Kidney (tissue), 13 donors: ENCODE measurements at regions not wholly inside any gene's neighbourhood (a gene's known extent, or its start where the extent isn't known, plus 50 kb on each side); places are given as distances from the start of the nearest gene placed in this dataset.

Source experiments
- DNase-seq, 5 donors: peaks; one replicate each; pipeline ENCODE4 v3.0.0-alpha.2; 2013 to 2020
- FAIRE-seq: peaks from 2 replicates; lab custom pipeline; 2012; peaks lifted over from hg19 to GRCh38; lab: Jason Lieb, UNC
- H3K27ac ChIP-seq, 2 donors: one replicate each; pipeline ENCODE4 v1.7.0; 2013; ENCODE audit warnings: low read depth in 2 of 2, low read length in 2 of 2, inconsistent platforms in 1 of 2
- H3K27me3 ChIP-seq: one replicate; pipeline ENCODE4 v1.7.1; 2013; ENCODE audit warnings: low read length, inconsistent platforms; ENCODE audit not compliant: control insufficient read depth, insufficient read depth
- H3K36me3 ChIP-seq, 3 donors: one replicate each; pipeline versions ENCODE4 v1.7.0 to v1.7.1; 2013; ENCODE audit warnings: low read length in 3 of 3, control low read depth in 1 of 3, inconsistent platforms in 1 of 3; ENCODE audit not compliant: insufficient read depth in 3 of 3, control insufficient read depth in 2 of 3
- H3K4me1 ChIP-seq, 3 donors: one replicate each; pipeline versions ENCODE4 v1.7.0 to v1.7.1; 2013; ENCODE audit warnings: low read length in 3 of 3, inconsistent platforms in 1 of 3, low read depth in 1 of 3; ENCODE audit not compliant: control insufficient read depth in 2 of 3, insufficient read depth in 2 of 3
- H3K4me3 ChIP-seq, 3 donors: one replicate each; pipeline versions ENCODE4 v1.7.0 to v1.8.1; 2013; ENCODE audit warnings: low read length in 3 of 3, control low read depth in 1 of 3, inconsistent platforms in 1 of 3
- H3K9ac ChIP-seq, 3 donors: one replicate each; pipeline versions ENCODE4 v1.7.0 to v1.7.1; 2013; ENCODE audit warnings: low read length in 3 of 3, control low read depth in 1 of 3, inconsistent platforms in 1 of 3
- H3K9me3 ChIP-seq, 3 donors: one replicate each; pipeline versions ENCODE4 v1.7.0 to v1.7.1; 2013; ENCODE audit warnings: low read length in 3 of 3, control low read depth in 1 of 3, inconsistent platforms in 1 of 3; ENCODE audit not compliant: control insufficient read depth in 2 of 3, insufficient read depth in 1 of 3
- intact Hi-C: fragments of 100-400 bp; cut with DNase I; formaldehyde crosslinking; loops from one replicate; pipeline ENCODE4 v1.11.1; 2022
- TF ChIP-seq, protein P1 (sequence below): IDR thresholded peaks from 3 replicates; pipeline ENCODE4 v1.5.1; 2012; ENCODE audit warnings: mild to moderate bottlenecking, moderate library complexity, borderline replicate concordance; ENCODE audit not compliant: insufficient read depth; ENCODE audit errors: extremely low read depth
- donor health status: control.
- donor health status: control.
- donor health status: control.
- donor health status: control.
- donor health status: control.
- donor health status: DM: yes; HTN: yes; CAD: no.
- donor health status: Normal renal cell carcinoma (clear cell type).

DNA sequence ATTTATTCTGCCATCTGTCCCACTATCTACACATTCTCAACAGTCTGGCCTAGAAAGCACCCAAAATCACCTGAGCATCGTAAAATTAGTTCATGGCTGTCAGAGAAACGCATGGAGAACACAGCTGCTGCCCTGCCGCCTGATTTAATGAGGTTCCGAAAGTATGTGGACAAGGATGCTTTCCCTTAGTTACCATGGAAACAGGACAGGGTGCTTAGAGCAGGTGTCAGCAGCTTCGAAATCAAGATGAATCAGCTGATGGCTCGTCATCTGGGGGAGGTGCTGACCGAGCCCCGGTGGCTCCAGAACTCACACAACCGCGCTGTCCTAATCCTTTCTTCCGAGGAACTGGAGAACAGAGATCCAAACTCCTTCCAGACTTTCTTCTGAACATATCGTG, 151.5 kb downstream of the TEX36 start:
- no peaks in the 10 kb centered on the region for H3K9me3 ChIP-seq
- no peaks in the 10 kb centered on the region for H3K4me1 ChIP-seq
- TF ChIP-seq, protein P1, sequence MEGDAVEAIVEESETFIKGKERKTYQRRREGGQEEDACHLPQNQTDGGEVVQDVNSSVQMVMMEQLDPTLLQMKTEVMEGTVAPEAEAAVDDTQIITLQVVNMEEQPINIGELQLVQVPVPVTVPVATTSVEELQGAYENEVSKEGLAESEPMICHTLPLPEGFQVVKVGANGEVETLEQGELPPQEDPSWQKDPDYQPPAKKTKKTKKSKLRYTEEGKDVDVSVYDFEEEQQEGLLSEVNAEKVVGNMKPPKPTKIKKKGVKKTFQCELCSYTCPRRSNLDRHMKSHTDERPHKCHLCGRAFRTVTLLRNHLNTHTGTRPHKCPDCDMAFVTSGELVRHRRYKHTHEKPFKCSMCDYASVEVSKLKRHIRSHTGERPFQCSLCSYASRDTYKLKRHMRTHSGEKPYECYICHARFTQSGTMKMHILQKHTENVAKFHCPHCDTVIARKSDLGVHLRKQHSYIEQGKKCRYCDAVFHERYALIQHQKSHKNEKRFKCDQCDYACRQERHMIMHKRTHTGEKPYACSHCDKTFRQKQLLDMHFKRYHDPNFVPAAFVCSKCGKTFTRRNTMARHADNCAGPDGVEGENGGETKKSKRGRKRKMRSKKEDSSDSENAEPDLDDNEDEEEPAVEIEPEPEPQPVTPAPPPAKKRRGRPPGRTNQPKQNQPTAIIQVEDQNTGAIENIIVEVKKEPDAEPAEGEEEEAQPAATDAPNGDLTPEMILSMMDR = no peak
- H3K27ac ChIP-seq = no peak overlapping the region
- H3K9ac ChIP-seq = no peak overlapping the region
- DNase-seq = peak in 4 of 5 donors; percentile 56 to 89 (median 80)
- intact Hi-C loops = no loop called here
- no peak for FAIRE-seq
- no peaks in the 10 kb centered on the region for H3K27me3 ChIP-seq
- H3K36me3 ChIP-seq = no peaks in the 10 kb centered on the region
- H3K4me3 ChIP-seq = no peak overlapping the region

DNA sequence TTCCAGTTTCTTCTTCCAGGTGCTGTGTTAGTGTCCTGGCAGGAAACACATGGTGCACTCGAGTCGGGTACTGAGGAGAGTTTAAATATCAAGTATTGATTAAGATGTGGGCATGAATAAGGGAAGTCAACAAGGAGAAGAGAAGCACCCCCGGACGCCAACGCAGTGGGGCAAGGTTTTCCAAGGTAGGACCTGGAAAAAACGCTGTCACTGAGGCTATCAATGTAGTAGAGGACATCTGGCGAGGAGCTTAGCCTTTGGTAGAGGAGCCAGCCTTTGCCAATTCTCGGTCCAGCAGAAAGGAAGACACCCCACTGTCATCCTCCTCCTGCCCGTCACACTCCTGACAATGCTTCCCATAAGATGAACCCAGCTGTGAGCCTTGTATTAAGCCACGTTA, 159.6 kb downstream of the TEX36 start:
- no peaks in the 10 kb centered on the region for H3K27me3 ChIP-seq
- no peak for FAIRE-seq
- H3K4me1 ChIP-seq = no peaks in the 10 kb centered on the region
- no peak overlapping the region for H3K4me3 ChIP-seq
- TF ChIP-seq, protein P1 = no peak
- H3K36me3 ChIP-seq = no peaks in the 10 kb centered on the region
- peaks cover 0 to 3% (median 0%) of the 10 kb centered on the region in 3 donors for H3K9me3 ChIP-seq
- intact Hi-C loops = no loop called here
- no peak overlapping the region for H3K27ac ChIP-seq
- no peak for DNase-seq
- no peak overlapping the region for H3K9ac ChIP-seq

DNA sequence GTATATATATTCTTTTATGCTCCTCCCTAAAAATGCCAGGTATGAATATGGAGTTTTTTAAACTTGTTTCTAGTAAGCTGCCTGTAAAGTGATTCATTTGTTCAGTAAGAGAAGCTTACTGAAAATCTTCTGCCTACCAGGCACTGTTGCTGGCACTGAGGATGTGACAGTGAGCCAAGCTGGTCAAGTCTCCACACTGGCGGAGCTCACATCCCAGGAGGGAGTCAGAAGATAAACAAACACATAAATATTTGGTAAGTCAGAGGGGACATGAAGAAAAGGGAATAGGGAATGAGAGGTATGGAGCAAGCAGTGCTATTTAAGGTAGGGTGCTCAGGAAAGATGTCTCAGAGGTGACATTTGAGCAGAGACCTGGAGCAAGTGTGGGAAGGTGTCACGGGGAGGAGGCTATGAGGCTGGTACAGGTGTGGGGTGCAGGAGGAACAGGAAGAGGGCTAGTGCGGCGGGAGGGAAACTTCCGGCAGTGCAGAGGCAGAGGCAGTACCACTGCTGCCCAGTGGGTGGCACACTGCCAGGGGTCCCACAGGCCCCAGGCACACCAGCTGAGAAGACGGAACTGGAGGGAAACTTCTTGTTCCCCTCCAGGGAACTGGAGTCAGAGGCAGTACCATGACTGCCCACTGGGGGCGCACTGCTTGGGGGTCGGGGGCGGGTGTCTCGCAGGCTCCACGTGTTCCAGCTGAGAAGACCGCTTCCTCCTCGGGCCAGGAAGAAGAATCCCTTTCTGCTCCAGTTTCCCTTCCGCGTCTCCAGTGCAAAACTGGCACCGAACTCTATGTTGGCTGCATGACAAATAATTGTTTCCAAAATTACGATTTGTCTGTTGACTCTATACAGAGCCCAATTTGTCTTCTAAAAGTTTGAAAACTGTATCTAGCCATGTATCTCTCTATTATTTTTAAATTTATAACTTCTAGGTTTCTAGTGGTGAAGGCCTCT, 161.0 kb downstream of the TEX36 start:
- intact Hi-C loops = no loop called here
- DNase-seq = no peak
- no peak for FAIRE-seq

More for the DNA sequence above, 161.0 kb downstream of the TEX36 start:
- H3K9me3 ChIP-seq = peaks cover 0 to 3% (median 0%) of the 10 kb centered on the region in 3 donors
- TF ChIP-seq, protein P1 = peak; percentile 9
- H3K36me3 ChIP-seq = no peaks in the 10 kb centered on the region
- no peaks in the 10 kb centered on the region for H3K27me3 ChIP-seq
- H3K4me3 ChIP-seq = no peak overlapping the region
- H3K9ac ChIP-seq = no peak overlapping the region
- H3K27ac ChIP-seq = no peak overlapping the region
- H3K4me1 ChIP-seq = no peaks in the 10 kb centered on the region
